Prostate gland (tissue), 2 donors: ENCODE measurements at regions not wholly inside any gene's neighbourhood (a gene's known extent, or its start where the extent isn't known, plus 50 kb on each side); places are given as distances from the start of the nearest gene placed in this dataset.

Experiments
- CTCF ChIP-seq, 4 experiments: fragments of 200-600 bp in 2 of 4; fragments of 450-650 bp in 2 of 4; sonication (generic) in 2 of 4; IDR thresholded peaks; 1 replicate in 3 of 4; 2 replicates in 1 of 4; pipeline ENCODE4 v1.5.1; 2016 to 2019; ENCODE audit warnings: antibody characterized with exemption in 4 of 4, mild to moderate bottlenecking in 2 of 4, moderate library complexity in 2 of 4
- POLR2A ChIP-seq: fragments of 450-650 bp; IDR thresholded peaks from one replicate; pipeline ENCODE4 v1.6.1; 2016; ENCODE audit warnings: antibody characterized with exemption, mild to moderate bottlenecking

GRCh38 chr4:175559526-175559925, 252.5 kb downstream of the GPM6A start:
- TF ChIP-seq POLR2A (no peak), CTCF (IDR thresholded peaks at IDR 0.05) (no peak)
